ENCODE measurements at regions not wholly inside any gene's neighbourhood (a gene's known extent, or its start where the extent isn't known, plus 50 kb on each side); places are given as distances from the start of the nearest gene placed in this dataset.

DNA sequence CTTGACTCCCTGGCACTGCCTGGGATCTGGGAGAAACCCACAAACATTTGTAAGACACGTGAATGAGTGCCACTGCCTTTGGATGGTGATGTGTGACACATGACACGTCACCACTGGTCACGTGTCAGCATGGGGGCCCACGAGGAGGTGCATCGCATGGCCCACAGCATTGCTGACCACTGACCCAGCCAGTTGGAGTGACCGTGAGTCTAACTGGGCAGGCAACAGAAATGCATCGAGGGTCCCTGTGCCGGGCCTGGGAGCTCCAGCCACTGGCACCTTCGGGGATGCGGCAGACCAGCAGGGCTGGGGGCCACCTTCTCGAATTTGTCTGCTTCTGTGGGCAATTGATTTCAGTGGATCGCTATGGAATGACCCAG is 121.9 kb upstream of the HDAC4 start:
- TF ChIP-seq, protein P1, sequence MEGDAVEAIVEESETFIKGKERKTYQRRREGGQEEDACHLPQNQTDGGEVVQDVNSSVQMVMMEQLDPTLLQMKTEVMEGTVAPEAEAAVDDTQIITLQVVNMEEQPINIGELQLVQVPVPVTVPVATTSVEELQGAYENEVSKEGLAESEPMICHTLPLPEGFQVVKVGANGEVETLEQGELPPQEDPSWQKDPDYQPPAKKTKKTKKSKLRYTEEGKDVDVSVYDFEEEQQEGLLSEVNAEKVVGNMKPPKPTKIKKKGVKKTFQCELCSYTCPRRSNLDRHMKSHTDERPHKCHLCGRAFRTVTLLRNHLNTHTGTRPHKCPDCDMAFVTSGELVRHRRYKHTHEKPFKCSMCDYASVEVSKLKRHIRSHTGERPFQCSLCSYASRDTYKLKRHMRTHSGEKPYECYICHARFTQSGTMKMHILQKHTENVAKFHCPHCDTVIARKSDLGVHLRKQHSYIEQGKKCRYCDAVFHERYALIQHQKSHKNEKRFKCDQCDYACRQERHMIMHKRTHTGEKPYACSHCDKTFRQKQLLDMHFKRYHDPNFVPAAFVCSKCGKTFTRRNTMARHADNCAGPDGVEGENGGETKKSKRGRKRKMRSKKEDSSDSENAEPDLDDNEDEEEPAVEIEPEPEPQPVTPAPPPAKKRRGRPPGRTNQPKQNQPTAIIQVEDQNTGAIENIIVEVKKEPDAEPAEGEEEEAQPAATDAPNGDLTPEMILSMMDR (conservative IDR thresholded peaks at IDR 0.05 in 1 of 2, IDR thresholded peaks at IDR 0.05 in 1 of 2; ENCODE audit: low read depth in 1 of 2, low read length in 2 of 2): no peak
- TF ChIP-seq EZH2 (IDR thresholded peaks at IDR 0.05; ENCODE audit: low read length, missing control alignments): no peak
